ENCODE measurements at regions not wholly inside any gene's neighbourhood (a gene's known extent, or its start where the extent isn't known, plus 50 kb on each side); places are given as distances from the start of the nearest gene placed in this dataset.

GRCh38 chr6:113690281-113691259, 166.6 kb upstream of the MARCKS start:
- no peak for TF ChIP-seq ZFP36 (IDR thresholded peaks at IDR 0.05; ENCODE audit: borderline replicate concordance, partially characterized antibody)
- no peak for TF ChIP-seq RFX5 (IDR thresholded peaks at IDR 0.05)
- TF ChIP-seq, protein P1, sequence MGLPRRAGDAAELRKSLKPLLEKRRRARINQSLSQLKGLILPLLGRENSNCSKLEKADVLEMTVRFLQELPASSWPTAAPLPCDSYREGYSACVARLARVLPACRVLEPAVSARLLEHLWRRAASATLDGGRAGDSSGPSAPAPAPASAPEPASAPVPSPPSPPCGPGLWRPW (IDR thresholded peaks at IDR 0.05) = no peak
- TF ChIP-seq HDAC2 (IDR thresholded peaks at IDR 0.05) = no peak
- TF ChIP-seq BCL3 (IDR thresholded peaks at IDR 0.05) = no peak
- no peak for TF ChIP-seq NR3C1 (IDR thresholded peaks at IDR 0.05)

Measured in A549 (cell line).